ENCODE measurements at regions not wholly inside any gene's neighbourhood (a gene's known extent, or its start where the extent isn't known, plus 50 kb on each side); places are given as distances from the start of the nearest gene placed in this dataset.

- H3K4me1 ChIP-seq = peaks cover 0 to 49% (median 5%) of the 10 kb centered on the region in 10 experiments; a peak in 9 of 20 replicates
- H3K9me3 ChIP-seq (replicated peaks in 1 of 11) = 0 out of 22 replicates have a peak, but pooled peaks cover 0 to 1% (median 0%) of the 10 kb centered on the region in 11 experiments
- H3K4me2 ChIP-seq = peak overlapping the region in 5 of 11 experiments; percentile 4 to 49 (median 42); a peak in 8 of 22 replicates
- no peak overlapping the region for H3K9ac ChIP-seq
- H3K36me3 ChIP-seq = no peaks in the 10 kb centered on the region
- TF ChIP-seq Cebpa-rat (IDR thresholded peaks at IDR 0.05) = no peak
- no peaks in the 10 kb centered on the region for H3K27me3 ChIP-seq
- no peak overlapping the region for H3K4me3 ChIP-seq
- H4K20me1 ChIP-seq = no peaks in the 10 kb centered on the region
- H3K27ac ChIP-seq = no peak overlapping the region
Measured at GRCh38 chr13:26456650-26457049, 100.8 kb upstream of the WASF3 start.

GRCh38 chr13:26457212-26457611 lies 100.3 kb upstream of the WASF3 start:
- Histone ChIP-seq H3K27ac (no peak overlapping the region), H3K9ac (no peak overlapping the region)

GRCh38 chr13:26458196-26458749 lies 99.2 kb upstream of the WASF3 start:
- Histone ChIP-seq H3K9ac (no peak overlapping the region), H3K27me3 (no peaks in the 10 kb centered on the region), H3K4me2 (peak overlapping the region in 2 of 11 experiments; percentile 61 to 66; a peak in 3 of 22 replicates), H3K27ac (no peak overlapping the region), H4K20me1 (no peaks in the 10 kb centered on the region), H3K4me1 (peaks cover 6 to 51% (median 14%) of the 10 kb centered on the region in 10 experiments; a peak in 17 of 20 replicates), H3K36me3 (no peaks in the 10 kb centered on the region), H3K4me3 (no peak overlapping the region), H3K9me3 (replicated peaks in 1 of 11) (no peaks in the 10 kb centered on the region)
- TF ChIP-seq Cebpa-rat (IDR thresholded peaks at IDR 0.05) = no peak

More at GRCh38 chr13:26457212-26457611, 100.3 kb upstream of the WASF3 start:
- Histone ChIP-seq H3K36me3 (no peaks in the 10 kb centered on the region), H4K20me1 (no peaks in the 10 kb centered on the region), H3K9me3 (replicated peaks in 1 of 11) (no peaks in the 10 kb centered on the region), H3K27me3 (no peaks in the 10 kb centered on the region), H3K4me1 (peaks cover under 1 to 49% (median 8%) of the 10 kb centered on the region in 10 experiments; a peak in 15 of 20 replicates), H3K4me3 (no peak overlapping the region), H3K4me2 (peak overlapping the region in 5 of 11 experiments; percentile 4 to 49 (median 35); a peak in 9 of 22 replicates)
- TF ChIP-seq Cebpa-rat (IDR thresholded peaks at IDR 0.05) = no peak

GRCh38 chr13:26459276-26460131 lies 98.0 kb upstream of the WASF3 start:
- no peak overlapping the region for H3K4me3 ChIP-seq
- H3K4me1 ChIP-seq = peaks cover 6 to 45% (median 14%) of the 10 kb centered on the region in 10 experiments; a peak in 17 of 20 replicates
- H4K20me1 ChIP-seq = no peaks in the 10 kb centered on the region
- no peak overlapping the region for H3K9ac ChIP-seq
- no peaks in the 10 kb centered on the region for H3K36me3 ChIP-seq
- H3K4me2 ChIP-seq = peak overlapping the region in 4 of 11 experiments; percentile 30 to 66 (median 59); a peak in 7 of 22 replicates
- no peaks in the 10 kb centered on the region for H3K27me3 ChIP-seq
- no peak for TF ChIP-seq Cebpa-rat (IDR thresholded peaks at IDR 0.05)
- H3K27ac ChIP-seq = no peak overlapping the region
- H3K9me3 ChIP-seq (replicated peaks in 1 of 11) = no peaks in the 10 kb centered on the region

GRCh38 chr13:26460648-26461047 lies 96.8 kb upstream of the WASF3 start:
- Histone ChIP-seq H3K4me3 (no peak overlapping the region), H3K4me2 (no peak overlapping the region), H3K9me3 (replicated peaks in 1 of 11) (peaks cover 0 to 2% (median 0%) of the 10 kb centered on the region in 11 experiments; a peak in 1 of 22 replicates), H3K9ac (no peak overlapping the region), H3K27ac (no peak overlapping the region), H3K27me3 (no peaks in the 10 kb centered on the region), H4K20me1 (no peaks in the 10 kb centered on the region), H3K36me3 (no peaks in the 10 kb centered on the region), H3K4me1 (peaks cover 6 to 48% (median 17%) of the 10 kb centered on the region in 10 experiments; a peak in 17 of 20 replicates)
- no peak for TF ChIP-seq Cebpa-rat (IDR thresholded peaks at IDR 0.05)

GRCh38 chr13:26463296-26463695 lies 94.2 kb upstream of the WASF3 start:
- no peak for TF ChIP-seq Cebpa-rat (IDR thresholded peaks at IDR 0.05)
- Histone ChIP-seq H3K27me3 (no peaks in the 10 kb centered on the region), H3K9ac (no peak overlapping the region), H3K4me2 (peak overlapping the region in 1 of 11 experiments; percentile 45; a peak in 1 of 22 replicates), H3K4me3 (no peak overlapping the region), H3K4me1 (peaks cover 6 to 29% (median 16%) of the 10 kb centered on the region in 10 experiments; a peak in 17 of 20 replicates), H3K36me3 (no peaks in the 10 kb centered on the region), H3K9me3 (replicated peaks in 1 of 11) (peaks cover 0 to 16% (median 5%) of the 10 kb centered on the region in 11 experiments; a peak in 8 of 22 replicates), H3K27ac (no peak overlapping the region), H4K20me1 (no peaks in the 10 kb centered on the region)

- no peak overlapping the region for H3K9ac ChIP-seq
- peaks cover 6 to 24% (median 15%) of the 10 kb centered on the region in 10 experiments; a peak in 17 of 20 replicates for H3K4me1 ChIP-seq
- peaks cover 0 to 16% (median 5%) of the 10 kb centered on the region in 11 experiments; a peak in 8 of 22 replicates for H3K9me3 ChIP-seq (replicated peaks in 1 of 11)
- H3K4me3 ChIP-seq = no peak overlapping the region
- no peak overlapping the region for H3K4me2 ChIP-seq
- H3K36me3 ChIP-seq = no peaks in the 10 kb centered on the region
- no peaks in the 10 kb centered on the region for H4K20me1 ChIP-seq
- H3K27ac ChIP-seq = no peak overlapping the region
- H3K27me3 ChIP-seq = no peaks in the 10 kb centered on the region
- TF ChIP-seq Cebpa-rat (IDR thresholded peaks at IDR 0.05) = no peak
Measured at GRCh38 chr13:26463848-26464247, 93.6 kb upstream of the WASF3 start.

- no peak for TF ChIP-seq Cebpa-rat (IDR thresholded peaks at IDR 0.05)
- Histone ChIP-seq H3K9me3 (replicated peaks in 1 of 11) (peaks cover 0 to 16% (median 5%) of the 10 kb centered on the region in 11 experiments; a peak in 8 of 22 replicates), H3K9ac (no peak overlapping the region), H3K4me3 (no peak overlapping the region), H3K27ac (no peak overlapping the region), H3K4me2 (peak overlapping the region in 3 of 11 experiments; percentile 18 to 32 (median 30); a peak in 5 of 22 replicates), H4K20me1 (no peaks in the 10 kb centered on the region), H3K36me3 (no peaks in the 10 kb centered on the region), H3K4me1 (peaks cover 0 to 18% (median 11%) of the 10 kb centered on the region in 10 experiments; a peak in 13 of 20 replicates), H3K27me3 (no peaks in the 10 kb centered on the region)
Measured at GRCh38 chr13:26465514-26465913, 92.0 kb upstream of the WASF3 start.

- no peak for TF ChIP-seq Cebpa-rat (IDR thresholded peaks at IDR 0.05)
- Histone ChIP-seq H3K36me3 (no peaks in the 10 kb centered on the region), H3K4me2 (peak overlapping the region in 3 of 11 experiments; percentile 18 to 32 (median 30); a peak in 5 of 22 replicates), H3K4me3 (no peak overlapping the region), H3K4me1 (peaks cover 0 to 18% (median 11%) of the 10 kb centered on the region in 10 experiments; a peak in 13 of 20 replicates), H3K27ac (no peak overlapping the region), H3K9ac (no peak overlapping the region), H3K27me3 (no peaks in the 10 kb centered on the region), H3K9me3 (replicated peaks in 1 of 11) (peaks cover 0 to 16% (median 5%) of the 10 kb centered on the region in 11 experiments; a peak in 8 of 22 replicates), H4K20me1 (no peaks in the 10 kb centered on the region)
Measured at GRCh38 chr13:26465954-26466353, 91.5 kb upstream of the WASF3 start.

All from BLaER1 treated with 17β-estradiol and CSF1 and Interleukin-3, amounts not matched to agents 10 nM and 100 nM (cell line).